GM19238 (cell line): ENCODE measurements at regions not wholly inside any gene's neighbourhood (a gene's known extent, or its start where the extent isn't known, plus 50 kb on each side); places are given as distances from the start of the nearest gene placed in this dataset.

Source experiments
- DNase-seq: peaks from one replicate; pipeline ENCODE4 v3.0.0; 2011; ENCODE audit warnings: low spot score; ENCODE audit not compliant: insufficient read length

- no peak for DNase-seq
Measured at GRCh38 chr15:79657722-79658121, 225.6 kb downstream of the MINAR1 start.

DNA sequence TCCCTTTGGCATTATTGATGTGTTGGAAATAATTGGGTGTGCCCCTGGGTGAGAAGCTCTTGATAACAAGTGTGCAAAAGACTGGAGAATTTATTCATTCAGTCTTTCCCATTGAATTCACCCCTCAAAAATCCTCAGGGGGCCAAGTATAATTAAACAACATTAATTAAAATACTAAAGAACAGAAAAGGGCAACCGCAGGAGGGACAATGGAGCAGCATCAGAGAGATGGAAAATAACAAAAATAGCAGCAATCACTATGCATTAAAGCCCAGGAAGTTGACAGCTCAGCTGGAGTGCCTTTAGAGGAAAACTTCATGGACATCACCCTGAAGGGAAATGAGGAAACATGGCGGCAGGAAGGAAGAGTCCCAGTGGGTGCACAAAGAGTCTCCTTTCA lies 227.6 kb downstream of the MINAR1 start:
- DNase-seq = no peak

DNA sequence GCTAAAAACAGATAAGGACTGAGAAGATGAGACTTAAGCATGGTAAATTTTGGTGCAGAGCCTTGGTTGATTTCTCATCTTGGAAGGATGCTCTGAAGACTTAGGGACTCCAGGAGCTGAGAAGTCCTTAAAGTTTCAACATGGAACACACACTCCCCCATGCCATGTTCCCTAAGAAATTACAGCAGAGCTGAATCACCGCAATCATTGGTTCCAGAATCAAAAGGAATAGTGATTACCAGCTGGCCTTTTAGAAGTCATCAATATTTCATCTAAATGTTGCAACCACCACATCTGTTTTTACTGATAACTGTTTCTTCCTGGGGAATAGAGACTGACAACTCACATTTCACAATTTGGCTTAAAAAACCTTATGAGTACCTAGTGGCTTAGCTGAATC lies 229.3 kb downstream of the MINAR1 start:
- DNase-seq = no peak

- DNase-seq = peak; percentile 25
Measured at GRCh38 chr15:79673416-79674123, 223.2 kb downstream of the MTHFS start.

DNA sequence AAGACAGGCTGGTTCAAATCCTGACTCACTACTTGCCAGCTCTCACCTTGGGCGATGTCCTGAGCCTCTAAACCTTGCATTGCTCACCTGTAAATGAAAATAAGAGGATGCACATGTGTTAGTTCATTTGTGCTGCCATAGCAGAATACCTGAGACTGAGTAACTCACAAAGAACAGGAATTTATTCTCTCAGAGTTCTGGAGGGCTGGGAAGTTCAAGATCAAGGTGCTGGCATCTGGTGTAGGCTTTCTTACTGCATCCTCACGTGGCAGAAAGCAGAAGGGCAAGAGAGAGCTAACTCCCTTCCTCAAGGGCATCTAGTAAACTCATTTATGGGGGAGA lies 222.7 kb downstream of the MTHFS start:
- no peak for DNase-seq

GRCh38 chr15:79675982-79676381 lies 220.8 kb downstream of the MTHFS start:
- no peak for DNase-seq

DNA sequence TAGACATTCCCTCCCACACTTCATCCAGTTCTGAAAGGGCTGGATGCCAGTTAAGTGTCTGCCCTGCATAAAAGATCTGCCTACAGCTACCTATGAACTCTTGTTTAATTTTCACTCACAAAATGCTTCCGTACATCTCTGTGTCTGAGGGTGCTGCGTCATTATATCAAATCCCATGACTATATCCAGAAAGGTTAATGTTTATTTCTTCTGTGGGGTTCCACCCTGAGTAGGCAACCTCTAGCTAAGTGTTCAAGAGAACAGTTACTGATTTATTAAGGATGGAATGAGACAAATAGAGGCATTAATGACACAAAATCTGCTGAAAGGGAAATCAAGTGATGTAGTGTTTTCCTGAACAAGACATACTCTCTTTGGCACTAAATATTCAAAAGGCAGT lies 220.2 kb downstream of the MTHFS start:
- DNase-seq = no peak

GRCh38 chr15:79677241-79677640 lies 219.6 kb downstream of the MTHFS start:
- no peak for DNase-seq

DNA sequence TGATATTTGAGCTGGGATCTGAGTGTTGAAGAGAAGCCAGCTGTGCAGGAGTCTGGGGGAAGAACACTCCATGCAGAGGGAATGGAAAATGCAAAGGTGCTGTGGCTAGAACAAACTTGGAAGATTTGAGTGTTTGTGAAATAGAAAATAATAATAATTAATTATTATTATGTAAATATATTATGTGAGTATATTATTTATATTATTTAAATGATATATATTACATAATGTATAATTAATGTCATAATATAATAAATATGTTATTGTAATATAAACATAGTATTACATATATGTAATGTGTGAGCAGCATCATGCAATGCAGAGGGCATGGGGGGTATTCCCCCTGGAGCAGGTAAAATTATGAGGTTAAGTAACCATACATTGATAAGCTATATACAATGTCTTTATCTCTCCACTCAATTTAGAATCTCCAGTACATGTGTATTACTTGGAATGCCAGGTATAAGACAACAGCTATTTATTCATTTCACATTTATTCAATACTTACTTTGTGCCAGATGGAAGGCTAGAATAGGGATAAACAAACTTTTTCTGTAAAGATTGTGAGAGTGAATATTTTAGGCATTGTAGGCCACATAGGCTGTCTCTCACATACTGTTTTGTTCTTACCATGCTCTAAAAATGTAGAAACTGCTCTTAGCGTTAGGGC lies 218.6 kb downstream of the MTHFS start:
- DNase-seq = no peak

- peak; percentile 7 for DNase-seq
Measured at GRCh38 chr15:79680720-79681119, 216.1 kb downstream of the MTHFS start.

DNA sequence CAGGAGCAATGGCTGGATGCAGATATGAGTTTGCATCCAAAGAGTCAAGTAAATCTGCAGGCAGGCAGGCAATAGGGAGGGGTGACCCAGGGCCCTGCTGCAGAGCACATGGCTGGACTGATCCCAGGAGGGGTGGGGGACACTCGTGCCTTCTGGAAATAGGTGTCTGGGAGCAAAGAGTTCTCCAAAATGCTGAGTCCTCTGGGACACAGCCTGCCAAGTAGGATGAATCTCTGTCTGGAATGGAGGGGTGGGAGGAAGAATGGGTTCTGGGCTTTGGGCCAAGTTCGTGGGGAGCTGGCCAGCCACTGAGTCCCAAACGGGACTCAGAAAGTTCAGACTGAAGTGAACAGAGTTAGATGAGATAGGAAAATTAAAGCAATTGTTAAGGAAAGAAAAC lies 214.5 kb downstream of the MTHFS start:
- DNase-seq = no peak

DNA sequence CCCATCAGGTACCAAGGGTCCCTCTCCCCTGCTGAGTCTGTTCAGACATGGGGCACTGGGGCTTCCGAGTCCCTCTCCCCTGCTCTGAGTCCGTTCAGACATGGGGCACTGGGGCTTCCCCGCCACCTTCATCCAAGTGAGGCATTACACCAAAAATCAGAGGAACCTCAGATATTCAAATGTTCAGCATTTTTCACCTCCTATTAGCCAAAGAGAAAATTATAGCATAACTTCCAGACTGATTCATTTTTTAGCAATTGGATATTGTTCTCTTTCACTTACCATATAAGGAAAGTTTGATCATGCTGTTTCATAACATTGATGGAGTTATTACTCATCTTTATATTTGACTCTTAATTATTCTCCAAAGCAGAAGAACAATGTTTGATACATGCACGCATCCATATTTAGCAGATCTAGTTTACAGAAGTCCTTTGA lies 213.9 kb downstream of the MTHFS start:
- no peak for DNase-seq

- DNase-seq = no peak
Measured at GRCh38 chr15:79689030-79689429, 207.8 kb downstream of the MTHFS start.

DNA sequence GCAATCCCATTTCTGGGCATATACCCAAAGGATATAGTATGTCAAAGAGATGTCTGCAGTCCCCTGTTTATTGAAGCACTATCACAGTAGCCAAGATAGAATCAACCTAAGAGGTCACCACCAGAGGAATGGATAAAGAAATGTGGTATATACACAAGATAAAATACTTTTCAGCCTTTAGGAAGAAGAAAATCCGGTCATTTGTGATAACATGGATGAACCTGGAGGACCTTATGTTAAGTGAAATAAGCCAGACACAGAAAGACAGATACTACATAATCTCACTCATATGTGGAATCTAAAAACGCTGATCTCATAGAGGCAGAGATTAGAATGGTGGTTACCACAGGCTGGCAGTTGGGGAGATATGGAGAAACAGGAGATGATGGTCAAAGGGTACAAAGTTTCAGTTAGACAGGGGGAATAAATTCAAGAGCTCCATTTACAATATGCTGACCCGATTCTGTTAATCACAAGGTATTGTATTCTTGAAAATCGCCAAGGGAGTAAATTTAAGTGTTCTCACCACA lies 195.8 kb downstream of the MTHFS start:
- no peak for DNase-seq

DNA sequence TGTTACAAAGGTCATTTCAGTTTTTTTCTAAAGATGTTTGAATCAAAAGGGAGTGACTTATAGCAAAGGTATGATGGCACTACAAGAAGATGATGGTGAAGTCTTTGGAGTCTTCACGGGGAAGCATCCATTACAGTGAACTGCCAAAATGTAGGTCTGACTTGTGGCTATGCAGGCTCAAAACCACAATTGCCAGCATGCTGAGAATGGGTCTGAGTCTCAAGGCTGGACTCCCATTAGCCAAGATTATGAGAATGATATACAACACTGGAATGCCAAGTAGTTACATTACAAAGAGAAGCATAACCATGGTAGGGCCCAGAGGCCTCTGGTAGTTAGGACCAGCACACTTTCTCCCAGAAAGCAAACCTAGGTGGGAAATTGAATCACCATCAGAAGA lies 194.2 kb downstream of the MTHFS start:
- no peak for DNase-seq

GRCh38 chr15:79721256-79721655 lies 175.6 kb downstream of the MTHFS start:
- DNase-seq = no peak

GRCh38 chr15:79724312-79724711 lies 172.5 kb downstream of the MTHFS start:
- DNase-seq = no peak

GRCh38 chr15:79724804-79725203 lies 172.0 kb downstream of the MTHFS start:
- DNase-seq = no peak

GRCh38 chr15:79728867-79729266 lies 167.9 kb downstream of the MTHFS start:
- no peak for DNase-seq

DNA sequence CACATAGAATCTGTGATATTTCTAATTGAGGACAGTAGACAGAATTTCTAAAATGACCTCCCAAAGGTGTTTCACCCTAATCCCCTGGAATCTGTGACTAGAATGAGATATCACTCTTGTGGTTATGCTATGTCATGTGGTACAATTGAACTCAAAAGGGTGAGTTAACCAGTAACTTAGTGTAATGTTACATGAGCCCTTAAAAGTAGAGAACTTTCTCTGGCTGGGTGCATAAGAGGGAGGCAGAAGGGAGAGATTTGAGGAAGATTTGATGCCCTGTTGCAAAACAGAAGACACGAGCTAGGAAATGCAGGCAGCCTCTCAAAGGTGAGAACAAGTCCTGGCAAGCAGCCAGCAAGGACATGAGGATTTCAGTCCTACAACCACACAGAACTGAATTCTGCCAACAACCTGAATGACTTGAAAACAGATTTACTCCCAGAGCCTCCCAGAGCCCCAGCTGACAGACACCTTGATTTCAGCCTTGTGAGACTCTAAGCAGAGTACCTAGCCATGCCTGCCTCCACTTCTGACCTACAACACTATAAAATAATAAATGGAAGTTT lies 160.3 kb downstream of the MTHFS start:
- no peak for DNase-seq

DNA sequence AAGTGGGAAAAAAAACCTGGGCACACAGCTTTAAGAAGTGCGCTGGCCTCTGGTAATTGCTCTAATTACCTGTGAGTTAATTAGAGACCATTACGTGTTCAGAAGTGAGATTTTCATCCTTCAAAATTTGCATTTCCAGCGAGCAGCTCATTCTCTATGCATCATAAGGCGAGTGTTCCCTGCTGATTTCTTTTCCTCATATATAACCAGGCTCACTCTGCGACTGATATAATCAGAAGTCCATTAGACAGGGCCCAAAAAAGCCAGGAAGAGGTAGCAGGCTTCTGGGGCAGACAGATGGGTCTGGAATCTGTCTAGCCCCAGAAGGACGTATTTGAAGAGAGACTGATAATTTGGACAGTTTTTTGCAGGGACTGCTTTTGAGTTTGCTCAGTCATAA lies 158.7 kb downstream of the MTHFS start:
- no peak for DNase-seq

DNA sequence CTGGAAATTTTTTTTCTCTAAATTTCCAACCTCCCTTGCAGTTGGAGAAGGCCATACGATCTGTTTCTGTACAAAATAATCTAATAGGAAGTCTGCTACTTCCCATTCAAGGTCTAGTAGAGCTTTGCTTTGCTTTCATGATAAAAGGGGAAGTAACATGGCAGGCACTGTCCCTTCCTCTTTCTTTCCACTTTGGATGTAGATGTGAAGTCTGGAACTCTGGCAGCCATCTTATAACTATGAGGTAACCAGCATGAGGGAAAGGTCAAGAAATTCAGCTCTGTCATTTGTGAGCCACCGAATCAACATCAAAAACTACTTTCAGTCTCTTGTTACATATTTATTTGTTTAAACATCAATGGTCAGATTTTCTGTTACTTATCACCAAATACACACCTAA lies 156.3 kb downstream of the MTHFS start:
- no peak for DNase-seq

- no peak for DNase-seq
Measured at GRCh38 chr15:79743032-79743431, 153.8 kb downstream of the MTHFS start.
